Ovary (tissue), 3 donors: ENCODE measurements at regions not wholly inside any gene's neighbourhood (a gene's known extent, or its start where the extent isn't known, plus 50 kb on each side); places are given as distances from the start of the nearest gene placed in this dataset.
"Not testable (repeated sequence)": the region's sequence is repeated elsewhere in the genome, so short reads cannot be mapped to it uniquely, and the experiment has no call there.

Experiments used
- EP300 ChIP-seq: sonication (generic); formaldehyde crosslinking; IDR thresholded peaks from one replicate; pipeline ENCODE4 v1.6.1; 2017; ENCODE audit warnings: antibody characterized with exemption
- TF ChIP-seq, protein P1 (sequence below), 3 donors: fragments of 450-650 bp in 2 of 3; fragments of 200-600 bp in 1 of 3; IDR thresholded peaks; one replicate each; pipeline versions ENCODE4 v1.5.1 to v1.8.0; 2016 to 2022; ENCODE audit warnings: antibody characterized with exemption in 3 of 3, mild to moderate bottlenecking in 1 of 3
- donor health status: DM: no; HTN: no; CAD: no.

DNA sequence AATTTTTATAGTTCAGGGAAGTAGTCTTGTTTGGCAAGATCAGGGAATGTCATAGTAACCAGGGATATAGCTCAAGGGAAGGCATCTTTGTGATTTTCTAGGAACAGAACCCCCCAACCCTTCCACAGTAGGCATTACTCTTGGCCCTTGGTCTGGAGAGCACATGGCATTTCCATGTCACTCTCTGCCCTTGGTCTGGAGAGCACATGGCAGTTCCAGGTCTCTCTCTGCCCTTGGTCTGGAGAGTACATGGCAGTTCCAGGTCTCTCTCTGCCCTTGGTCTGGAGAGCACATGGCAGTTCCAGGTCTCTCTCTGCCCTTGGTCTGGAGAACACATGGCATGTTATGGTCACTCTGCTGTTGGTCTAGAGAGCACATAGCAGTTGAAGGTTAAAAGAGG, 297.2 kb upstream of the STEAP1 start:
- TF ChIP-seq, protein P1, sequence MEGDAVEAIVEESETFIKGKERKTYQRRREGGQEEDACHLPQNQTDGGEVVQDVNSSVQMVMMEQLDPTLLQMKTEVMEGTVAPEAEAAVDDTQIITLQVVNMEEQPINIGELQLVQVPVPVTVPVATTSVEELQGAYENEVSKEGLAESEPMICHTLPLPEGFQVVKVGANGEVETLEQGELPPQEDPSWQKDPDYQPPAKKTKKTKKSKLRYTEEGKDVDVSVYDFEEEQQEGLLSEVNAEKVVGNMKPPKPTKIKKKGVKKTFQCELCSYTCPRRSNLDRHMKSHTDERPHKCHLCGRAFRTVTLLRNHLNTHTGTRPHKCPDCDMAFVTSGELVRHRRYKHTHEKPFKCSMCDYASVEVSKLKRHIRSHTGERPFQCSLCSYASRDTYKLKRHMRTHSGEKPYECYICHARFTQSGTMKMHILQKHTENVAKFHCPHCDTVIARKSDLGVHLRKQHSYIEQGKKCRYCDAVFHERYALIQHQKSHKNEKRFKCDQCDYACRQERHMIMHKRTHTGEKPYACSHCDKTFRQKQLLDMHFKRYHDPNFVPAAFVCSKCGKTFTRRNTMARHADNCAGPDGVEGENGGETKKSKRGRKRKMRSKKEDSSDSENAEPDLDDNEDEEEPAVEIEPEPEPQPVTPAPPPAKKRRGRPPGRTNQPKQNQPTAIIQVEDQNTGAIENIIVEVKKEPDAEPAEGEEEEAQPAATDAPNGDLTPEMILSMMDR (IDR thresholded peaks at IDR 0.05), result not testable (repeated sequence)
- TF ChIP-seq EP300, result not testable (repeated sequence)
